HCT116 (cell line): ENCODE measurements at regions not wholly inside any gene's neighbourhood (a gene's known extent, or its start where the extent isn't known, plus 50 kb on each side); places are given as distances from the start of the nearest gene placed in this dataset.

ENCODE experiments used
- ATAC-seq: fragments of 200-7000 bp; cut with Tn5 transposase; 2 replicates; pipeline ENCODE4 v1.9.1; 2020; ENCODE audit warnings: mild to moderate bottlenecking, moderate library complexity
- BruUV-seq: library from RNA; stranded (reverse); fragments of 400-500 nt; replicated peaks from 2 replicates; lab custom pipeline; 2021; lab: Mats Ljungman, UMichigan
- CTCF ChIA-PET: fragments of 300-600 bp; sonication (Branson Sonifier 250); formaldehyde crosslinking; loops from one replicate; lab custom pipeline; 2021; ENCODE audit warnings: antibody characterized with exemption; lab: Charles Lee
- POLR2A ChIA-PET: fragments of 300-600, 350-600 bp; sonication (Branson Sonifier 250); formaldehyde crosslinking; loops from one replicate; lab custom pipeline; 2021; ENCODE audit warnings: antibody characterized with exemption; lab: Charles Lee
- RAD21 ChIA-PET, 2 experiments: fragments of 300-600 bp; sonication (Branson Sonifier 250); formaldehyde crosslinking; loops; one replicate each; lab custom pipeline; 2023; ENCODE audit warnings: low total read pairs in 2 of 2; ENCODE audit not compliant: uncharacterized antibody in 2 of 2, unreplicated experiment in 2 of 2, low non-redundant PET in 1 of 2; lab: Charles Lee
- DNase-seq: peaks from one replicate; pipeline ENCODE4 v3.0.0-alpha.2; 2010; ENCODE audit warnings: low read depth, low spot score
- H2AFZ ChIP-seq: fragments of 200-600 bp; shearing (Covaris generic), sonication (generic); 2 replicates; pipeline ENCODE4 v1.6.1; 2017; ENCODE audit warnings: low read depth, mixed run types, mixed read lengths, antibody characterized with exemption, low read length; ENCODE audit not compliant: poor library complexity, severe bottlenecking
- H3K27ac ChIP-seq: 2 replicates; pipeline ENCODE4 v1.5.1; 2012; ENCODE audit warnings: low read depth, low read length
- H3K27me3 ChIP-seq: fragments of 200-600 bp; sonication (generic); 2 replicates; pipeline ENCODE4 v1.6.1; 2016; ENCODE audit warnings: mixed run types, low read length, mixed read lengths; ENCODE audit not compliant: insufficient read depth
- H3K36me3 ChIP-seq, 2 experiments: fragments of 200-500 bp in 1 of 2; fragments of 200-600 bp in 1 of 2; sonication (Bioruptor generic) in 1 of 2; sonication (generic) in 1 of 2; 2 replicates each; pipeline versions ENCODE4 v1.5.1 to v1.6.1; 2014 to 2016; ENCODE audit warnings: low read length in 2 of 2, inconsistent platforms in 1 of 2, mixed read lengths in 1 of 2, mixed run types in 1 of 2; ENCODE audit not compliant: insufficient read depth in 2 of 2, control insufficient read depth in 1 of 2
- H3K4me1 ChIP-seq, 2 experiments: fragments of 200-600 bp in 1 of 2; sonication (generic) in 1 of 2; 2 replicates each; pipeline versions ENCODE4 v1.5.1 to v1.6.1; 2012 to 2017; ENCODE audit warnings: low read length in 2 of 2, inconsistent platforms in 1 of 2, mild to moderate bottlenecking in 1 of 2, mixed read lengths in 1 of 2, mixed run types in 1 of 2, moderate library complexity in 1 of 2; ENCODE audit not compliant: insufficient read depth in 2 of 2, control insufficient read depth in 1 of 2
- H3K4me2 ChIP-seq: fragments of 200-600 bp; sonication (generic); 2 replicates; pipeline ENCODE4 v1.6.1; 2017; ENCODE audit warnings: mixed run types, low read length, mixed read lengths
- H3K4me3 ChIP-seq, 2 experiments: fragments of 200-600 bp in 1 of 2; sonication (generic) in 1 of 2; replicated peaks in 1 of 2; 2 replicates each; pipeline ENCODE4 v1.5.1; 2011 to 2016; ENCODE audit warnings: low read length in 2 of 2, control low read depth in 1 of 2, low read depth in 1 of 2, mild to moderate bottlenecking in 1 of 2, mixed read lengths in 1 of 2, mixed run types in 1 of 2
- H3K79me2 ChIP-seq: fragments of 200-600 bp; sonication (generic); 2 replicates; pipeline ENCODE4 v1.6.1; 2017; ENCODE audit warnings: mild to moderate bottlenecking, mixed run types, low read length, moderate library complexity, mixed read lengths; ENCODE audit not compliant: insufficient read depth
- H3K9ac ChIP-seq: fragments of 200-600 bp; sonication (generic); 2 replicates; pipeline ENCODE4 v1.6.1; 2016; ENCODE audit warnings: low read length, mixed read lengths
- H3K9me2 ChIP-seq: fragments of 200-600 bp; sonication (generic), shearing (Covaris generic); 2 replicates; pipeline ENCODE4 v1.6.1; 2017; ENCODE audit warnings: mixed run types, mild to moderate bottlenecking, moderate library complexity; ENCODE audit not compliant: insufficient read depth
- H3K9me3 ChIP-seq, 2 experiments: fragments of 200-500 bp in 1 of 2; fragments of 200-600 bp in 1 of 2; sonication (Bioruptor generic) in 1 of 2; sonication (generic) in 1 of 2; 2 replicates each; pipeline ENCODE4 v1.6.1; 2014 to 2017; ENCODE audit warnings: low read length in 2 of 2, mixed read lengths in 2 of 2, inconsistent platforms in 1 of 2, low read depth in 1 of 2, mild to moderate bottlenecking in 1 of 2, mixed run types in 1 of 2, moderate library complexity in 1 of 2; ENCODE audit not compliant: control insufficient read depth in 1 of 2, insufficient read depth in 1 of 2
- H4K20me1 ChIP-seq: fragments of 200-600 bp; sonication (generic), shearing (Covaris generic); 2 replicates; pipeline ENCODE4 v1.6.1; 2017; ENCODE audit warnings: mixed run types, mild to moderate bottlenecking, moderate library complexity; ENCODE audit not compliant: insufficient read depth
- RAD21 ChIP-seq: IDR thresholded peaks from 2 replicates; pipeline ENCODE4 v1.6.1; 2012; ENCODE audit warnings: low read depth, mild to moderate bottlenecking
- SRF ChIP-seq: IDR thresholded peaks from 2 replicates; pipeline ENCODE4 v1.6.1; 2012; ENCODE audit warnings: low read depth
- YY1 ChIP-seq: IDR thresholded peaks from 2 replicates; pipeline ENCODE4 v1.6.1; 2011; ENCODE audit warnings: low read length, low read depth, moderate library complexity, mild to moderate bottlenecking; ENCODE audit not compliant: insufficient replicate concordance; ENCODE audit errors: extremely low read depth
- ZNF274 ChIP-seq: fragments of 200-500 bp; sonication (Bioruptor generic); IDR thresholded peaks from 2 replicates; pipeline ENCODE4 v1.6.1; 2014; ENCODE audit warnings: mild to moderate bottlenecking, low read depth, low read length, inconsistent platforms
- intact Hi-C: fragments of 100-400 bp; cut with micrococcal nuclease; formaldehyde crosslinking; loops from 2 replicates; pipeline ENCODE4 v1.10.0; 2022
- TF ChIP-seq, protein P1 (sequence below): IDR thresholded peaks from 2 replicates; pipeline ENCODE4 v1.6.1; 2012; ENCODE audit warnings: low read depth

DNA sequence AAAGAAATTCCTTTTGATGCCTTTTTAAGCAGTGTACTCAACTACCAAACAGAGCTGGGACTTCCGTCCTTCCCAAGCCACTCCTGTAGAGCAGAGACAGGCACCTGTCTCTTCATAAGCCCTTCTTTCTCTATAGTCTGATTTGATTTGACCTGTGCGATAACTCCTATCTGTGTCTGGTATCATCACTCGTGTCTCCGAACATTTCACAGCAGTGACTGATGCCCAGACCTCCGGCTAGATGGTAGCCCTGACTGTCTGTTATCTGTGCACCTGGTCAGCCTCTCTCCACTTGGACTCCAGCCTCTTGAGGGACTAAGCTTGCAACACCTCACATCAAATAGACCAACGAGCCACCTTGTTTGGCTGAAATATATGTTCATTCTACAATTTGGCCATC, 316.2 kb upstream of the ZNF507 start (continued):
- TF ChIP-seq, protein P1, sequence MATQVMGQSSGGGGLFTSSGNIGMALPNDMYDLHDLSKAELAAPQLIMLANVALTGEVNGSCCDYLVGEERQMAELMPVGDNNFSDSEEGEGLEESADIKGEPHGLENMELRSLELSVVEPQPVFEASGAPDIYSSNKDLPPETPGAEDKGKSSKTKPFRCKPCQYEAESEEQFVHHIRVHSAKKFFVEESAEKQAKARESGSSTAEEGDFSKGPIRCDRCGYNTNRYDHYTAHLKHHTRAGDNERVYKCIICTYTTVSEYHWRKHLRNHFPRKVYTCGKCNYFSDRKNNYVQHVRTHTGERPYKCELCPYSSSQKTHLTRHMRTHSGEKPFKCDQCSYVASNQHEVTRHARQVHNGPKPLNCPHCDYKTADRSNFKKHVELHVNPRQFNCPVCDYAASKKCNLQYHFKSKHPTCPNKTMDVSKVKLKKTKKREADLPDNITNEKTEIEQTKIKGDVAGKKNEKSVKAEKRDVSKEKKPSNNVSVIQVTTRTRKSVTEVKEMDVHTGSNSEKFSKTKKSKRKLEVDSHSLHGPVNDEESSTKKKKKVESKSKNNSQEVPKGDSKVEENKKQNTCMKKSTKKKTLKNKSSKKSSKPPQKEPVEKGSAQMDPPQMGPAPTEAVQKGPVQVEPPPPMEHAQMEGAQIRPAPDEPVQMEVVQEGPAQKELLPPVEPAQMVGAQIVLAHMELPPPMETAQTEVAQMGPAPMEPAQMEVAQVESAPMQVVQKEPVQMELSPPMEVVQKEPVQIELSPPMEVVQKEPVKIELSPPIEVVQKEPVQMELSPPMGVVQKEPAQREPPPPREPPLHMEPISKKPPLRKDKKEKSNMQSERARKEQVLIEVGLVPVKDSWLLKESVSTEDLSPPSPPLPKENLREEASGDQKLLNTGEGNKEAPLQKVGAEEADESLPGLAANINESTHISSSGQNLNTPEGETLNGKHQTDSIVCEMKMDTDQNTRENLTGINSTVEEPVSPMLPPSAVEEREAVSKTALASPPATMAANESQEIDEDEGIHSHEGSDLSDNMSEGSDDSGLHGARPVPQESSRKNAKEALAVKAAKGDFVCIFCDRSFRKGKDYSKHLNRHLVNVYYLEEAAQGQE = no peak
- TF ChIP-seq RAD21 (no peak), SRF (no peak), ZNF274 (no peak), YY1 (no peak)

DNA sequence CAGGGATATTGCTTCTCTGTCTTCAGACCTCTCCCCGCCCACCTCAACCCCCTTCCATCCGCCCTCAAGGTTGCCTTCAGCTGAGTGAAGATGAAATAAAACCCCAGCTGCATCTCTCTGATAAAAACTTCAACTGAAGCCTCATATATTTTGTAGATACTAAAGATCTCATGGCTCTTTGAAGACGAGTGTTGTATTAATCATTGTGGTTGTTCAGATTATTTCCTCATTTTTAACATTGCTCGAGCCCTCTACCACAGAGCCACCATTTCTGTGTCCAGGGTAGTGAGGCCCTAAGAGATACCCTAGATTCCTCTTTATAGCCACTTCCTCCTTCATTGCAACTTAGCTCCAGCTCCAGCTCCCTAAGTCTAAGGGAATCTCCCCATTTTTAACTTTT, 312.8 kb upstream of the ZNF507 start:
- Histone ChIP-seq H3K36me3 (no peaks in the 10 kb centered on the region), H3K9ac (no peak overlapping the region), H3K27ac (no peak overlapping the region), H3K4me2 (no peak overlapping the region), H3K27me3 (no peaks in the 10 kb centered on the region), H2AFZ (no peak overlapping the region), H3K4me3 (no peak overlapping the region), H3K4me1 (no peaks in the 10 kb centered on the region), H3K79me2 (no peaks in the 10 kb centered on the region), H3K9me2 (no peaks in the 10 kb centered on the region), H3K9me3 (peaks cover 5 to 31% of the 10 kb centered on the region in 2 experiments; a peak in 2 of 4 replicates), H4K20me1 (no peaks in the 10 kb centered on the region)
- BruUV-seq = no TSS peak
- ChIA-PET RAD21 (no interaction called here), POLR2A (no interaction called here), CTCF (no interaction called here)
- intact Hi-C loops = no loop called here
- DNase-seq = no peak
- no peak for ATAC-seq
- no peak for TF ChIP-seq YY1
